IPS-NIHi7 (cell line): ENCODE measurements at regions not wholly inside any gene's neighbourhood (a gene's known extent, or its start where the extent isn't known, plus 50 kb on each side); places are given as distances from the start of the nearest gene placed in this dataset.

ENCODE experiments used
- DNase-seq: peaks from one replicate; pipeline ENCODE4 v3.0.0; 2012; ENCODE audit warnings: mixed read lengths; ENCODE audit errors: extremely low spot score

DNA sequence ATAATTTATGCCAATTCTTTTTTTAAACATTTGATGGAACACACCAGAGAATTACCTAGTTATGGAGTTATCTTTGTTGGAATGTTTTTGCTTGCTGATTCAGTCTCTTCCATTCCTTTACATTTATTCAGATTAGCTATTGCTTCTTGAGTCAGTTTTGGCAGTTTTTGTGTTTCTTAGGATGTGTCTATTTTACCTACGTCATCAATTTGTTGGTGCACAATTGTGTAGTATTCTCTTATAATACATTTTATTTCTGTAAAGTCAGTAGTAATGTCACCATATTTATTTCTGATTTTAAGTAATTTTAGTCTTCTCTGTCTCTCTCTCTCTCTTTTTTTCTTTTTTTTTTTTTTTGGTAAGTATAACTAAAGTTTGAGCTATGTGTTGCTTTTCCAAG, 929.5 kb upstream of the RAG2 start:
- no peak for DNase-seq

DNA sequence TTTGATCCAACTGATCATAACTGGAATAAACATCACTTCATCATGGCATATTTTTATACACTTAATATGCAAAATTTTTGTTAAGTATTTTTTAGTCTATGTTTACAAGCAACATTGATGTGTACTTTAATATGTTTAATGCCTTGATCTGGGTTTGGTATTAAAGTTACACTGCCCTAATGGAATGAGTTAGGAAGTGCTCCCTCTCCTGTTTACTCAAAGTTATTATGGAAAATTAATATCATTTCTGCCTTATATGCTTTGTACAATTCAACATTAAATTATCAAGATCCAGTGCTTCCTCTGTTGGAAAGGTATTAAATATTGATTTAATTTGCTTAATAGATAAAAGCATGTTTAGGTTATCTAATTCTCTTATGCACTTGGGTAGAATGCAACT, 927.3 kb upstream of the RAG2 start:
- no peak for DNase-seq

DNA sequence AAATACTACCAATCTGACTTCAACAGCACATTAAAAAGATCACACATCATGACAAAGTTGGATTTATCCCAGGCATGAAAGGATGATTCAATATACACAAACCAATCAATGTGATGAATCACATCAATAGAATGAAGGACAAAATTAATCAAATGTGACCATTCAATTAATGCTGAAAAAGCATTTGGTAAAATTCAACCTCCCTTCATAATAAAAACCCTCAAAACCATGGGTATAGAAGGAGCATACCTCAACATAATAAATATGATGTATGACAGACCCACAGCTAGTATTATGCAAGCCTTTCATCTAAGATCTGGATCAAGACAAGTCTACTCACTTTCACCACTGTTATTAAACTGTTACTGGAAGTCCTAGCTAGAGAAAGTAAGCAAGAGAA, 921.7 kb upstream of the RAG2 start:
- no peak for DNase-seq

DNA sequence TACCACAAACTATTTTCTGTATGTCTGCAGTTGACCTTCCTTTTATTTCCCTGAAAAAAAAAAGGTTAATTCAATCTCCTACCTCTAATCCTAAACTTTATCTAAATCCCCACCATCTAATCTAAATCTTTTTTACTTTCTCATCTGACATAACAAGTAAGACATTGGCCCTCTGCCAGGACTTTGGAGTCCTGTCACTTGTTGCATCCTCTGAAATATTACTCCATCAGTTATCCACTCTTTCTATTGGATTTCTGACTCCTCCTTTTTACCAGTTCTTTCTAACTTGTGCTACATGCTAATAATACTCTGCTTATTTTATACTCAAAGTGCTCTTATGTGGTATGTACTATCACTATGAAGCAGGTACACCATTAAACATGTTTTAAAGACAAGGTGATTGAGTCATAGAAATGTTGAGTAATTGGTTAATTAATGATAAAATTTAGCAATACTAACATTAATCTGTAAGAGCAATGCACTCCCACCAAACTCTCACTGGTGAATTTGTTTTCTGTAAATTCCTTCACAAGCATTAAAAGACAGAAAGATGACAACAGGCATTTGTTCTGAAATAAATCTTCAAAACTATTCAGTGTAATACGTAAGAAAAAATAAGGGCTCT, 914.2 kb upstream of the RAG2 start:
- DNase-seq = no peak

DNA sequence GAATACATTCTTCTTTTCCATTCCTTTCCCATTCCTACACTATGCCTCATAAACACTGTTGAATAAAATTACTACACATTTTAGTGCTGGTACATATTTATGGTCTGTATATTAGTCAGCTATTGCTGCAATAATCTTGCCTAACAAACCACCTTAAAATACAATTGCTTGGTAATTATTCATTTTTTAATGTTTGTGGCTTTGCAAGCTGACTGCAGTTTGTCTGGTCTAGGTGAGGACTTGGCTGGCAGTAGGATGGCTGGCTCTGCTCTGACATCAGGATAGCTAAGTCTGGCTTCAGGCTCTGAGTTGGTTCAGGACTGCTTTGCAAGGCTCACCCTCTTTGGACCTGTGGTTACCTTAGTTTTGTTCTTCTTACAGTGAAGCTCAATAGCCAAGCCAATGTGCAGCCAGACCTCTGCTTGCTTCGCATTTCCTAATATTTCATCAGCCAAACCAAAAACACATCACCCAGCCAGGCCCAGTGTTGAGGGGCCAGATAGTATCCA, 913.4 kb upstream of the RAG2 start:
- DNase-seq = no peak

DNA sequence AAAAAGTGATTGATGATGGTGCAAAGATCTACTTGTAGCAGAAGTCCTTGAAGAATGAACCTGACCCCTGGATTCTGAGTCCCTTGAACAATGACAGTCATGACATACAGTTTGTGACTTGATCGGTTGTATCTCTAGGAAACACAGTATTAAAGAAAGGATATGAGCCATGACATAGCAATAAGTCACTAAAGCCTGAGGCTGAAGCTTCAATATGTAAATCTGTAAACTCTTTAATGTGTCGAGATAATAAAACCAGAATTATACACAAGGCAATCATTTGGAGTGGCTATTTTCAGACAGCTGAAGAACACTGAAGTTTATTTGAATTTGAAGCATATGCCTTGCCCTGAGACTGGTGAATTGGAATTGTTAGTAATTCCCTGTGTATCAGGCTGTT, 911.5 kb upstream of the RAG2 start:
- DNase-seq = no peak

DNA sequence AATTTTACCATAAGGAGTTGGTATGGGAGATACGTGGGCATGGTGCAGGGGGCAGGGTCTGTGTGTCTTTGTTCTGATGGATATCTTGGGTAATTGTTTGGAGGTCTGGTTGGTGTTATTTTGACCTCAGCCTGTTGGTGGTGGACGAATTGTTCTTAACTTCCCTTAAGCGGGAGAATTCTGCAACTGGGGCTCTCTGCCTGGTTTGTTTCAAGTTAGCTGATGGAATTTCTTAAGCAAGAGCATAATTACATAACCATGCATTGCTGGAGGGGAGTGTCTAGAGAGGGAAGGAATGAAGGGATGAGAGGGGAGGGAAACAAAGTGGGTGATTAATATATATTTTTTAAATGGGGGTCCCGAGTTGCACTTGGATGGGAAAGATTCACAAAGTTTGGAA, 908.5 kb upstream of the RAG2 start:
- DNase-seq = no peak

DNA sequence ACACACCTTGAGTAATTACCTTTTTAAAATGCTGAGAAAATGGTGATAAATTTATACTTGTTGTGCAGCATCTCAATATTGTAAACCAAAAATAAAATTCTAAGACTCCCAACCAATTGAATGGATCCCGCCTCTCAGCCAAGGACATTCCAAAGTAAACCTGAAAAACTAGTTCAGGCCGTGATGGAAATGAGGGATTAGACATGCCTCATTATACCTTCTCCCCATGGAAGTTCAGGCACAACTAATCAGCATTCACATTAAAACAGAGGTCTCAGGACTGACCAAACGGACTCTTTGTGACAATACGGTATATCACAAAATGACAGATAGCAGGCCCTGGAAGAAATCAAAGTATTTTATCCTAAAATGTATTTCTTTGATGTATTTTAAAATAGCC, 907.4 kb upstream of the RAG2 start:
- DNase-seq = no peak

DNA sequence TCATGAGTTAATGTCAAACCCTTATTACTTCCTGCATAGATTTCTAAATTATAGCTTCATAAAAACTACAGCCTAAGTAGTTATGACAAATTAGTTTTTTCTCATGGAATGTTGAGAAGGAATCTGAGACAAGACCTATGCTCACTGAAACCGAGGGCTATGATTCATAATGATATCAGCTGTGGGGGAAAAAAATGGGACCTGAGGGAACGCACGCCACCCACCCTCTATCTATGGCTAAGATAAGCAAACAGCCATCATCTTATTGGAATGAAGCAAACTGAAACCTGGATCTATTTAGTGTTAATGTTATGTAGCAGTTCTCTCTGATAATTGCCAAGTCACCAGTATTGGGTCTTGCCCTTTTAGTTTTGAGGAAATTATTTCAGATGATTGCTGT, 906.9 kb upstream of the RAG2 start:
- no peak for DNase-seq

DNA sequence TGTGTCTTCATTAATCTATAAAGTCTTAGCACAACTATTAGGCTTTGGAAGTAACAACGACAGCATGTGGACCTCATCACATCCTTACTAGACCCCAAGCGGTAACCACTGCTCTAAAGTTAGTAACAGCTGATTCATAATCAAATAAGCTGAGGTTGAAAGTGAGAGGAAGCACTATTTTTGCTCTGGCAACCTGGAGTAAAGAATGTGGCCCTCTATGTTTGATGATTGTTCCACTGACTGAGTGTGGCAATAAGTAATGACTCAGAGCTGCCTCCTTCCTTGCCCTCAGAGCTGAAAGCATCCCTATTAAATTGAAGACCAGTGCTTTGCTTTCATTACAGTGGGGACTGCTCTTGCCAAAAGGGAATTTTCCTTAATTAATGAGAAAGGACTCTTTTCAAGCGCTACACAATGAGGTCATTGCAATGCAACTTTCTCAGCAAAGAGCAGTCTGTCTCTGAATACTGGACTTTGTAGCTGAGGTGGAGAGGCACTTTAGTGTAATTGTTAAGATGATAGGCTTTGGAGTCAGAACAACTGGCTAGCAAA, 906.1 kb upstream of the RAG2 start:
- DNase-seq = no peak

DNA sequence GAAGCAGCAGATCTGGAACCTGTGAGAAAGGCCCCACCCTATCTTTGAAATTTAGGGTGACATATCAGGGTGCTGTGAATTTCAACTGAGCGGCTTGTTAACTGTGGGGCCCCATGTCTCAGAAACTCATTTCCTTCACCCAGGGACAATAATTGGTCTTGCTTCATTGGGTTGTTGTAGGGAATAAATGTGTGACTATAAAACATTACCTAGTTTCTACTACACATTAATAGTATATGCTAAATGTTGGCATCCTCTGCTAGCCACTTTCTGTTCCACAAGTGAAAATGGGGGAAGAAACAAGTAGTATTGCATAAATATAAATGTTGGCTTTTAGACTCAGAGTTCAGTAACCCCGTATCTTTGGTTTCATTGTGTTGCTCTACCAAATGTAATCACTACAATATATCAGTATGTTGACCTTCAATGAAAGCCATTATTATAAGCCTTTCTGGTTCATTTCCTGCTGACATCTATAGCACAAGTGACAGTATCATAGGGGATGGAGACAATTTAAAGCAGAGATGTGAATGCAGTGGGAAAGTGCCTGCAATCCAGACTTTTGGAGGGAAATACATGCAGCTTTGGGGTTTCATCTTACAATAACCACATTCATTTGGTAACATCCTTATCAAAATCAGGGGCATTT, 905.5 kb upstream of the RAG2 start:
- no peak for DNase-seq

DNA sequence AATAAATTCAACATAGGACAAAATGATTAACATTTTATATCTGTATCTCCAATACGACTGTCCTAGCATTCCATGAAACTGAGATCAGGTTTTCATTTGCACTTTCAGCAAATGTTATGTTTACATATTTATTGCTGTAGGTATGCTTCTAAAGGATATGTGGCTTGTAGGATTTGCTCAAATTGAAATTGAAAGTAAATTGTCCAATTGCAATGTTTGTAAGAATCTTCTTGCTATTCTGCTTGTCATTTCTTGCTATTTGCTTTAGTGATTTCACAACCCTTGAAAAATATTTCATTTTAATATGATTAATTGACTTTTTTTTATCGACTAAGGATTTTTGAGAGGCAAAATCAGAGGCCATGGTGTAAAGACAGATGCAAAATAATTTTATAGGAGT, 904.2 kb upstream of the RAG2 start:
- no peak for DNase-seq

DNA sequence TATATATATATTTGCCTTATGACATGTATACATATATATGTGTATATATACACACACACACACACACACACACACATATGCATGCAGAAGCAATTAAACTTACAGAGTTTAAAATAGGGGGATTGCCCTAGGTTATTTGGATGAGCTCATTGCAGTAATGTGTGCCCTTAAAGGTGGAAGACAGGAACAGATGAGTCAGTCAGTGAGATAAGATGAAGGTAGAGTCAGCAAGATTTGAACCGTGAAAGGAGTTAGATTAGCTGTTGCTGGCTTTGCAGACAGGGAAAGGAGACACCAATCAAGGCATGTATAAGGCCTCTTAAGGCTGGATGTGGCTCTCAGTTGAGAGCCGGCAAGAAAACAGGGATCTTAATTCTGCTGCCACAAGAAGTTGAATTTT, 902.4 kb upstream of the RAG2 start:
- no peak for DNase-seq

DNA sequence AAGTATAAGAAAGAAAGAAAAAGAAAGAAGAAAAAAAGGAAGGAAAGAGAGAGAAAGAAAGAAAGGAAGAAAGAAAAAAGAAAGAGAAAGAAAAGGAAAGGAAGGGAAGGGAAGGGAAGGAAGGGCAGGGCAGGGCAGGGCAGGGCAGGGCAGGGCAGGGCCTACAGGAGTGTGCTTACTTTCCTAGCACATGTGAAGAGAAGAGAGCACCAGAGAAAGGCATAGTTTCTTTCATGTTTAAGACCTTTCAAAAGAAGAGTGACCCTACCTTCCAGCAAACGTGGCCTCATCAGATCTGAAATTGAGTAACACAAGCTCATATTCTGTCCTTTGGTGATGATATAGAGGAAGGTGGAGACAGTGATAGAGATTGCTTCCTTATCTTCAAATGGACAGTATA, 899.3 kb upstream of the RAG2 start:
- no peak for DNase-seq

DNA sequence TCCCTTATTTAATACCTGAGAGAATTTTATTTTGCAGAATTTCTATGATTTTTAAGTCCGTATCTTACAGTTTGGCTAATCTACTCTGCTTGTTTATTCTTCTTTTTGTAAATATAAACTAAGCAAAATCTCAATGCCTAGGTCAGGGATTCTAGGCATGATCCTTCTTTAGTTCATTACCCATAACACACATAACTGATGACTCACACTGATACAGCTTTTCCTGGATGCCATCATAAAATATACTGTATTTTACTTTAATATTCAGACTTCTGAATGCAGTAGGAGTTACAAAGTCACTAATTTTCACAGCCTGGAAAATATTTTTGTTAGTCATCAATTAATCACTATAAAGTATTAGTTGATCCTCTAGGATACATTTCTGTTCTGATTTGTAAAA, 898.2 kb upstream of the RAG2 start:
- no peak for DNase-seq

DNA sequence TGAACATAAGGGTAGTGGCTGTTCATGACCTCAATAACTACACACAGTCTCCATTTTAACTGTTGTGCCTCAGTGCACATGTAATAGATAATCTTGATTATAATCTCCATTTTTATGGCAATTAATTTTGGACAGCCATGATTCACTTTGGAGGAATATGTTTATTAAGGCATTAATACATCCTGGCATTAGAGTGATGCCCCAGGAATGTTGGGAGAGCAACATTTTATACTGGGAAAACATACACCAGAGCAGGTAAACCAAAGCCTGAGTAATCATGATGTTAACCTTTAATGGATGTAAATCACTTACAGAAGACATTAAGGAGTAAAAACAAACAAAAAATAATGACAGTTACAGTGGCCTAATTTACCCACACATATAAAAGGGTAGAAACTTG, 886.3 kb upstream of the RAG2 start:
- no peak for DNase-seq

DNA sequence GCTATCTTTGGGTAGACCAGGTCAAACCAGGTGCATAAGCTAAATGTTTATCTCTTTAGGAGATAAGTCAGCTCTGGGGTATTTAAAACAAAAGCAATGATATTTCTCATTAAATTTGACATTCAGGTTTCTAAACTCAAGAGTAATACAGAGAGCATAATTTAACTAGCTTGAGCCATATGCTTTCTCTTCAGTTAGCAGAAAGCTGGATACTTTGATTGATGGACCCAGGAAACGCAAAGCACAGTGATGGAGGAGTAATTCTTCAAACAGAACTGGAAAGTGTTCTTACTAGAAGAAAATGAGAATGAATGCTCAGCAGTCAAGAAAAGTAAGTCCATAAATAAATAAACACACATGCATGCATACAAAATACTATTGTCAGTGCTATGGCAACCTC, 885.7 kb upstream of the RAG2 start:
- DNase-seq = no peak

DNA sequence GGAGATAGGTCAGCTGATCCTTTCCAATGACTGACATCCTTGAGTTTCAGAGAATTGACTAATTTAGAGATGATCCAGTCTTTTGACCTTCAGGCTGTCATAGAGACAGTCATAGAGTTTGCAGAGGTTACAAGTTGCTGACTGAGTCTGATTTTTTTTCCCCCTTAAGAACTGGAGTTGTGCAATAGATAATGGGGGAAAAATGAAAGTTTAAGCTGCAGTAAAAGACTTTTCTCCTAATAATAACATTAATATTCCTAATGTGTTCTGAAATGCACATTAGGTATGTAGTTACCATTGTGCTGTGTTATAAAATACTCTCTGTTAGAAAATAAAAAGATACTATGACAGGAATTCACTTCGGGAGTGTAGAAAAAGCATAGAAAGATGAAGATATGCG, 876.9 kb upstream of the RAG2 start:
- DNase-seq = no peak

DNA sequence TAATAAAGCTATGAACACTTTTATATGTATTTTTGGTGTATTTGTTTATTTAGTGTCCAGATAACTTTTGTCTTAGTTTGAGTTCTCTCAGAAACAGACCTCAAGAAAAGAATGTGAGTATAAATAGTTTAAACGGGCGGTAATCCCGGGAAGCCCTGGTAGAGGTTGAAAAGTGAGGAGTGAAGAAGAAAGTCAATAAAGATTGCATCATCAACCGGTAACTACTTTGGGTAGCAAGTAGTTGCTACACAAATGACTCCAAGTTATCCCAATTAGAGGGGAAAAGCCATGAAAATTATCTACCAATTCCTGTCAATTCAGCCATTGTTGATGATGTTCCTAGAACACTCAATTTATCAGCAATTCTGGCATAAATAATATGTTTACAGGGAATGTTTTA, 870.3 kb upstream of the RAG2 start:
- DNase-seq = no peak

DNA sequence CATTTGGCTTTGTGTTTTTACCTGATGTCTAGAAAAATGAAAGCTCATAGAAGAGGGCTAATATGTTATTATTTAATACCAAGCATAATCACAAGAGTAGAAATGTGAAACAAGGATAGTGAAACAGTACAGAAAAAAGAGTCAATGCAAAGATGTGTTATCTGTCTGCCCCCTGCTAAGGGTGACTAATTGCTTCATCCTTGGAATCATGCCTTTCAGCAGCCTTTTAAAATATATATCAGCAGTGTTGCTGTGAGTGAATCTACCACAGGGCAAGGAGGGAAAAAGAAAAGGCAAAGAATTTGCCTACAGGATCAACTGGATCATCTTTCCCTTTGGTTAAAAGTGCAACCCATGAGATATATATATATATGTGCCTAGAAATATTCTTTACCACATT, 867.2 kb upstream of the RAG2 start:
- no peak for DNase-seq

DNA sequence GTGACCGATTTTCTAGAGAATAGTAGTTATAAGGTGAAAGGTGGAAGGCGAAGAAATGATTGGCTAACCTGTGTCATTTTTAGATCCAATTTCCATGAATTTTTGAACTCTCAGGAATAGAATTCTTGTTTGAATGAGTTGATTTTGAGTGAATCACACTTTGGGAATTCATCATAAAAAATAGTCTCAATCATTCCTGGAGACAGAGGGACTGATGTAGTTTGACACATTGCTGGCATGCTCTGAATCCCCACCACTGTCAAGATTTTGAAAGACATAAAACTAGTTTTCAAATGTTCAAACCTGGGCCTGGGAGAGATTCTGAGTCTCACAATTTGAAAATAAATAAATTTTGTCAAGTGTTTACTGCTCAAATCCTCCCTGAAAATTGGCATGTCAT, 861.4 kb upstream of the RAG2 start:
- DNase-seq = no peak

DNA sequence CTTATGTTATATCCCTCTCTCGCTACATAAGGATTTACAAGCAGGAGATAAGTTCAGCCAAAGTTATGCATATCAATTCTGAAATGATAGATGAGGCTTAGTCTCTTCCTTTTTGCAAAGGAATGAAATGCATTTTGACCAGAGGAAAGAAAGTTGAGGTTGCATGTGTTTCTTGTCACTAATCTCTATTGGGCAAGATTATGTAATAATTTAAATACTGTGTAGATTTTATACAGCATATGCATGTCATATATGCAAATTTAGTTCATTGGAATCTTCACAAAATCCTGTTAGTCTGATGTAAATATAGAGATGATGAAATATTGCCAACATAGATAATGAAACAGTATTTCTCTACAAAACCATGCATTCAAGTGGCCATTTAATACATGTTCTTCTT, 858.7 kb upstream of the RAG2 start:
- no peak for DNase-seq

DNA sequence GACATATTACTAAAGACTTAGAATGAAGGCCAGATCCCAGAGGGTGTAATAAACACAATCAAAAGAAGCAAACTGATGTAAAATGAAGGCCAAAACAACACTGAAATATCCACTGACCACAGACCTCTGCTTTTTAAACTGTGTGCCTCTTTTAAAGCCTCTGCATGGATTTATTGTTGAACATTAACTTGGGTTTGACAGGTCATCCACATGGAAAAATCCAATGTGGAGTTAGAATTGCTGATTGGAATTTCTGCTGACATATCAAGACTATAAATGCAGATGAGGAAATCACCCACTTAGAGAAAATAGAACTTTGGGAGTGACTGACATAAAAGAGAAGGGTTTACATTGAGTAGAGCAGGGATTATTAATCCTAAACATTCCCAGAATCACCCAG, 853.9 kb upstream of the RAG2 start:
- DNase-seq = no peak

DNA sequence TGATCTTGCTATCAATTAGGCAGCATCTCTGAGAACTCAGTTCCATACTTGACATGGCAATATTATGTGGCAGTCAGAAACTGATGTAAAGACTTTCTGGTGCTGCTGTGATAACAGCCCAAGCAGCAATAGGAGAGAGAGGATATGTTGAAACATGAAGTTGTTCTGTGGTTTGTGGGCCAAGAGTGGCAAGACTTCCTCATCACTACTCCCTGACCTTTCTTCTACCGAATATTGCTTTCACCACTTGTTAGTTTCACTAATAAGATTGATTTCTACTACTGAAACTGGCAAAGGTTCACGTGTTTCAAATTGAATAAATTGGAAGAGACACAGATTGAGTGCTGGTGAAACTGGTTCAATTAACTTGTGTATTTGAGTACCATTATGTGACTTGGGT, 852.6 kb upstream of the RAG2 start:
- no peak for DNase-seq
